HuH-7 (cell line): ENCODE measurements at regions not wholly inside any gene's neighbourhood (a gene's known extent, or its start where the extent isn't known, plus 50 kb on each side); places are given as distances from the start of the nearest gene placed in this dataset.
"Not testable (repeated sequence)": the region's sequence is repeated elsewhere in the genome, so short reads cannot be mapped to it uniquely, and the experiment has no call there.

ENCODE experiments used
- DNase-seq: peaks from one replicate; pipeline ENCODE4 v3.0.0; 2011; ENCODE audit warnings: low spot score

DNA sequence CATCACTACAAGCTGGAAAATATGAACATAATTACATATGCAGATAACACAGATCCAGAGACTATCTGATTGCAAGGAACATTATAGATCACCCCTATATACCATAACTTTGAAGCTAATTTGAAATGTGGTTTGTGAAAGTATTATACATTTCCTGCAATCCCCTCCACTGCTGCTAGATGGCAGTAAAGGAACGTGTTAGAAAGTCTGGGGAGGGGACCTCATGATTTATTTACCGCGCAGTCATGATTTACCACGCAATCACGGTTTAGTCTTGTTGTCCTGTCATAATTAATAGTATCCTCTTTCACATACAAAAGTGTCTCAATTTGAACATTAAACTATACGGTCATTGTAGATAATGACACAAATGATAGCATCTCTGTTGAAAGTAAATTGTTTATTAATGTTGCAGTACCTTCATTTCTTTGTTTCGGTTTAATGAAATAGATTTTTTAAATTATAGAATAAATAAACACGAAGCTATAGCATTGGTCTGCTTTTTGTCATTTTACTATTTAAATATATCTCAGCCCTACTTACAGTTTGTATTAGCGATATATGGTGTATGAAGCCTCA is 145.3 kb upstream of the PRSS1 start:
- peak; percentile 37 for DNase-seq

DNA sequence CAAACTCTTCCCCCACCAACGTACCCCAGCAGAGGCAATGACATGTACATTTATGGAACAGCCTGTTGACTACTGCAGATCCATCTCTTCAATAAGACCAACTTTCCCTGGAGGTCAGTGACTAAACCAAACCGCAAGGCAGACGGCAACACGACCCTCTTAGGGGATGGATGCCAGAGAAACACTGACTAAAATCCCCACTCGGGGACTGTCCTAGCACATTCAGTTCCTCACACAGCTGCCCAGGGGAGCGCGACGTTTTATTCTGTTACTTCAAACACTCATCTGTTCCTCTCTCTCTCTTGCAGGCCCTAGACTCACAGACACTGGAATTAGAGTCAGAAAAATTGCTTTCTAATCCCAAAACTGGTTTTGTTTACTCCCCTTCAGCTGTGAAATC is 146.5 kb upstream of the PRSS1 start:
- no peak for DNase-seq

DNA sequence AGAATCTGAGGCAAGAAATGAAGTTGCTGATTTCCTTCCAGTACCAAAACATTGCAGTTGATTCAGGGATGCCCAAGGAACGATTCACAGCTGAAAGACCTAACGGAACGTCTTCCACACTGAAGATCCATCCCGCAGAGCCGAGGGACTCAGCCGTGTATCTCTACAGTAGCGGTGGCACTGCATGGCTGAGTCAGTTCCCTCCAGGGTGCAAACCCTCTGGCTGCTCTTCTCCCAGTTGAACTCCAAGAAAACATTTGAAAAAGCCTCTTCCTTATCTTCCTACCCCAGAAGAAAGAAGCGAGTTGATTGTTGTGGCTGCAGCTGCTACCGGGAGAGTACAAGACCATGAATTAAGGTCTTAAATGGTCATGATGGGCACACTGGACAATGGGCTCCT is 147.1 kb upstream of the PRSS1 start:
- no peak for DNase-seq

DNA sequence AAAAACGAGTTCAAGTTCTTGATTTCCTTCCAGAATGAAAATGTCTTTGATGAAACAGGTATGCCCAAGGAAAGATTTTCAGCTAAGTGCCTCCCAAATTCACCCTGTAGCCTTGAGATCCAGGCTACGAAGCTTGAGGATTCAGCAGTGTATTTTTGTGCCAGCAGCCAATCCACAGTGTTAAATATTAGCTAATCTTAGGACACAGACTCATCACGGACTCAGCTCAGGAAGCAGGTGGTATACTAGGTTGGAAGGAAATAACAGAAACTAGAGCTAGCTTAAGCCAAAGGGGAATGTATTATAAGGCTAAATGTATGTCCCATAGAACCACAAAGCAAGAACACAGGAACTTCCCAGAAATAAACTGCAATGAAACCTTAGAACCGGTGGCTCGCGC is 151.0 kb upstream of the PRSS1 start:
- DNase-seq = no peak

DNA sequence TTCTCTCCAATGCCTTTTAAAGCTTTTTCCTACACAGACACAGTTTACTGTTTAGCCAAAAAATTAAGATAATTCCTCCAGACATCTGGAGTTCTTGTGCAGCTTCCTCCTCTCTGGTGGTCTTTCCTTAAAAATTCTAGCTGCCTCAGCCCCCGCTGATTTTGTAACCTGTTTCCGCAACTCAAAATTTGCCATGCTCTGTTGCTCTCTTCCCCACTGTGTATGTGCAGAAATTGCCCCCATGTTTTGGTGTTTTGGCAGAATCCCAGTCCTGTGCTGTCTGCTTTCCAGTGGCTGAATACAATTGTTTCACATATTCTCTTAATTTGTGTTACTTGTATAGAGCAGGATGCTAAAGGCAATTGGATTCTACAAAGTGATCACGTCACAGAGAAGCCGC is 151.7 kb upstream of the PRSS1 start:
- DNase-seq = no peak

DNA sequence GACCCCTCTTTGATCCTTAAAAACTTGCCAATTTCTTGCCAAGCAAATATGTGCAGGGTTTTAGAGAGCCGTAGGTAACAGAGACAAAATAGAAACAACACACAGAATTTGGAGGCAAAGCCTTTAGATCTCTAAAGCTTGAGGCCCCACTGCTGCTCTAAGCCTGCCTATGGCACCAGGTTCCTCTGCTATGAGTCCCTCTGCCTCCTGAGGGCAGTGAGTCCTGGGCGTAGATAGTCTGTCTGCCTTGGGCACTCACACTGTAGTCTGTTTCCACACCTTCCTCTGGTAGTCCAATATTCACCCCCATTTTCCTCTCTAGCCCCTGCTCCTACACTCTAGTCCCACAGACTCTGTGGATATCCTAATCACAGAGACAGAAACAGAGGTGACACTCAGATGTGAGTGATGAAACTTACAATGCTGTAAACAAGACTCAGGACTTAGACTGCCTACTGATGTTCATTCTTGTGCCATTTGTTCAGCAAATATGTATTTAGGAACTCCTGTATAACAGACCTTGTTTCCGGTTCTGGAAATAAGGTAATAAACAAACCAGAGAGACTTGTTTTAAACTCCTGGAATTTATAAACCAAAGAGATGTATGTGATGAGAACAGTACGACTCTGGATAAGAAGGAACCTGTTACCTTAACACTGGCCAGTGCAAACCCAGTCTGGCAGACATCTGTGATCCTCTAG is 153.3 kb upstream of the PRSS1 start:
- no peak for DNase-seq

DNA sequence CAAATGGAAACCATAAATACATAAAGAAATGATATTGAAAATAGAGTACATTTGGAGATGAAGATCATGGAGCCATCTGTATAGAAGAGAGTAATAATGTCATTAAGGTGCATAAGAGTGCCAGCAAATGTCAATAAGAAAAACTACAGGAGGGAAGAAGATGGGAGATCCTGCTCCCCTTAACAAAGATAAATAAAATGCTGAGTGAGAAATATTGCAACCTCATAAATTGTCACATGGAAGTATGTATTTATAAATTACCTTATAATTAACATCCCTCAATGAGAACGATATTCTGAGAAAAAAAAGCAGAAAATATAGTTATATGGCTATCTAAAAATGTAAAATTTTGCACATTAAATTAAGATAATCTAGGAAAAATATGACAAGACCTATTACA is 155.2 kb upstream of the PRSS1 start:
- DNase-seq = no peak

DNA sequence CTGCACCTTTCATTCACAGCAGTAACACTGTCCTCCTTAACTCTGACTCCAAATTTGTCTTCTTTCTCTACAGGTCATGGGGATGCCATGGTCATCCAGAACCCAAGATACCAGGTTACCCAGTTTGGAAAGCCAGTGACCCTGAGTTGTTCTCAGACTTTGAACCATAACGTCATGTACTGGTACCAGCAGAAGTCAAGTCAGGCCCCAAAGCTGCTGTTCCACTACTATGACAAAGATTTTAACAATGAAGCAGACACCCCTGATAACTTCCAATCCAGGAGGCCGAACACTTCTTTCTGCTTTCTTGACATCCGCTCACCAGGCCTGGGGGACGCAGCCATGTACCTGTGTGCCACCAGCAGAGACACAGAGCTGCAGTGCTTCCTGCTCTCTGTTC is 156.2 kb upstream of the PRSS1 start:
- DNase-seq = no peak

DNA sequence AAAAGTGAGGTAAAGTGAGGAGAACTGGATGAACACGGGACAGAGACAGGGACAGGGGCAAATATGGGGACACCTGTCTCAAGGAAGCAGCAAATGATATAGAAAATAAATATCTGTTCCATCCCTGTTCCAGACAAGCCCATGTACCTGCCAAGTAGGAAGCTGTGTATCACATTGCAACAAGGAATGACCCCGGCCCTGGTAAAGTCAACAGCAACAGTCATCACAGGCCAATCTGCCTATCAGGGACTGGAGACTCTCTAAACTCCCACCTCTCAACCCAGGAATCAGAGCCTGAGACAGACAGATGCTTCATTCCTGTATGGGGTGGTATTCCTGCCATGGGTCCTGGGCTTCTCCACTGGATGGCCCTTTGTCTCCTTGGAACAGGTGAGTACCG is 156.6 kb upstream of the PRSS1 start:
- no peak for DNase-seq

DNA sequence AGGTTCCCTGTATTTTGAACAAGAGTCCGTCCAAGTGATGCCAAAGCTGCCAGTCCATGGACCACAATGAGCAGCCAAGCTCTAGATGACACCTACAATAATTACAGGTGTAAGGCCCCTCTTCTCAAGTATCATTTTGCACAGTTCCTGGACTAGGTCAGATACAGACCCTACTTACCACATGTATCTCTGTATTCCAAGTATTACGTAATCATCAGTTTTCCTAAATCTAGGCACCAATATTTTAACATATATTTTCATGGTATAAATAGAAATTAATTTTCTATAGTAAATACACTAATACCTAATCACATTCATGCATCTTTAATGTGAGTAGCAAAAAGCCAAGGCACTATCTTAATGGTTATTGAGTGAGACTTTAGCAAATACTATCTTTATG is 157.0 kb upstream of the PRSS1 start:
- no peak for DNase-seq

DNA sequence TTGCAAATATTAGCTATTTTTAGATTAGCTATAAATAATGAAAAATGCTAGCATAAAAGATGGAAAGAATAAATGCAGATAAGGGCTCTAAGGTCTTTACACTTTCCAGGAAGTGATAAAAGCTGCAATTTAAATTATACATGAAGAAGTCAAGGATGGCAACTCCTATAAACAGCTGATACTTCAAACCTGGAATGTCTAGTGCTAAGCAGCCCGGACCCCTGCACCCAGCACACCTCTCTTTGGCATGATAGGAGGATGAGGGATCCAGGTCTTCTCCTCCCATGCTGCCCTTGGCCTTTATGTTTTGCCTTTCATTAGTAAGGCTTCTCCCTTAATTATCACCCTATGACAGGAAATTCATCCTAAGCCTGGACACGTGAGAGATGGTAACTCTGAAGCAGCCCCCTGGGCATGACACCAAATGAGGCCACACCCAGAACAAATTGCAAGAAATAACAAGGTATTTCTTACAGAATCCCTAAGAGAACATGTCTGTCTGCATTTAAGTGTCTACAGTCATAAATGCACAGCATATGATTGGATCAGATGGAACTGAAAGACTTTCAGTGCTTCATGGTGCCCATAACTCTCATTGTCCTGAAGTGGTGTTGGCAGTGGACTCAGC is 158.3 kb upstream of the PRSS1 start:
- DNase-seq = no peak

DNA sequence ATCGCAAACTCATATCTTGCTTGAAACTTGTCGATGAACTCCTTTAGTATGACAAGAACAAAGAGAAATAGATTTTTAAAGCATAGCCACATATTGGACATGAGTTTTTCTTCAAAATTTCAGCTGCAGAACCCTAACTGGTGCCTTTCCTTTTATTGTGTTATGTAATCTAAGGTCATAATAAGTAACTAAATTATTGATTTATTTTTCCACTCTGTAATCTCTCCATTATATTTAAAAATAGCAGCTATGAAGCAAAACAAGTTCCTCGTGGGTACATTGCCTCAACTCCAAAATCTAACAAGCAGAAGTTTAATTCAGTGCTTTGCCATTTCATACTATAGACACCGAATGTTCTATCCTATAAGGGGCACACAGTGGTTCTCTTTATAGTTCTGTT is 159.2 kb upstream of the PRSS1 start:
- no peak for DNase-seq

DNA sequence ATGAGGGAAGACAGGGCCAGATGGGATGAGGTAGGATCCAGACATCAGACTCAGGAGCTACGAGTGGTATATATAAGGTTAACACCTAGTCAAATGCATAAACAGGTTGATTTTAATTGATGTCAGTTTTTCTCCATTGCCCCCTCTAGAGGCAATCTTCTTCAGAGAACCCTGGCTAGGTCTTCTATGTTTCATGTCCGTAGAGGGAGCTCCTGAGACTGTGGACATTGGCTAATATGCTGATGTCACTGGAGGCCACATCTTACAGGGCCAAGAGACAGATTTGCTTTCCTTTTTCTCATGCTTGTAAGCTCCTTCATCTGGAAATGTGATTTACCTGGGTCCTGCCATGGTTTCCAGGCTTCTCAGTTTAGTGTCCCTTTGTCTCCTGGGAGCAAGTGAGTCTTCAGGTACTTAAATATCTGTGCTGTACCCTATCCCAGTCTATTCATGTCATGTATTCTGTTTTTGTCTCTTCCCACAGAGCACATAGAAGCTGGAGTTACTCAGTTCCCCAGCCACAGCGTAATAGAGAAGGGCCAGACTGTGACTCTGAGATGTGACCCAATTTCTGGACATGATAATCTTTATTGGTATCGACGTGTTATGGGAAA is 161.6 kb upstream of the PRSS1 start:
- peak; percentile 70 for DNase-seq

DNA sequence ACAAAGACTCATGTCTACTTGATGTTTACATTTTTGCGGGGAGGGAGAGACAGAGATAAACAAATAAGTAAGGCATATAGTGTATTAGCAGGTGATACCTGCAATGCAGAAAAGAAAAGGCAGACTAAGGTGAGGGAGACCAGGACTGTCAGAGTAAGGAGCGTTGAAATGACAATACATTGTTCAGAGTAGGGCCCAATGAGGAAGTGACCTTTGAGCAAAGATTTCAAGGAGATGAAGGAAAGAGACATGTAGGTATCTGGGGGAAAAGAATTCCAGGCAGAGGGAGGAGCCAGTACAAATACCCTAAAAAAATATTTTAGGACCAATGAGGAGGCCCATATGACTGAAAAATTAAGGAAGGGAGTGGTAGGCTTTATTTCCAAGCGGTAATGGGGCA is 162.7 kb upstream of the PRSS1 start:
- no peak for DNase-seq

DNA sequence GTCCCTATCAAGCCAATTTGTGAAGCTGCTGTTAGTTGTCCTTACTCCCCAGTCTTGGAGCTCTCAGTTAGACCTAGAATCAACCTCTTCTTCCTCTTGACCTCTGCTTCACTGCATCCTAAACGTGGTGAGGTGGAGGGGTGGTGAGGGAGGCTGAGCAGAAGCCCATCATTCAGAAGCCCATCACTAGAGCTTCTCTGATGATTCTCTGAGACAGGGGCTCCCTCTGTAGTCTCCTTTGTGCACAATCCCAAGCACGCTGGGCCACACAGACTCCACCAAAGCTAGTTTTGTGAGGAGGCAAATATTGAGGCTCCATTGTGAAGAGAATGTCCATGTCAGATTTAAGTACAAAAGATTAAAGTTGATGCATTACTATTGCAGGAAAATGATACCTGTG is 163.8 kb upstream of the PRSS1 start:
- no peak for DNase-seq

DNA sequence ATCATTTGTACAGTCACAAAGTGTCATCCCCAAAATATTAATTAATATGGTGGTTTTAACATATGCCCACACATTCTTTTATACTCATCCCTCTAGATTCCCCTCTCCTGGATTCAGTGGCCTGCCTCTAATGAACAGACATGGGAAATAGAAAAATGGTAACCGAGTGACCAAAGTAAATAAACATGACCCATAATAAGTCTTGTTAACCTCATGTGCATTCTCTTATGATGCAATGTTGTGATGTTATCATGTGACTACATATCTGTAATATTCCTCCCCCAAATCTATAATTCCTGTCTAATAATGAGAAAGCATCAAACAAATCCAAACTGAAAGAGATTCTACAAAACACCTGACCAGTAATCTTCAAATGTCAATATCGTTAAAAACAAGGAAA is 164.5 kb upstream of the PRSS1 start:
- no peak for DNase-seq

DNA sequence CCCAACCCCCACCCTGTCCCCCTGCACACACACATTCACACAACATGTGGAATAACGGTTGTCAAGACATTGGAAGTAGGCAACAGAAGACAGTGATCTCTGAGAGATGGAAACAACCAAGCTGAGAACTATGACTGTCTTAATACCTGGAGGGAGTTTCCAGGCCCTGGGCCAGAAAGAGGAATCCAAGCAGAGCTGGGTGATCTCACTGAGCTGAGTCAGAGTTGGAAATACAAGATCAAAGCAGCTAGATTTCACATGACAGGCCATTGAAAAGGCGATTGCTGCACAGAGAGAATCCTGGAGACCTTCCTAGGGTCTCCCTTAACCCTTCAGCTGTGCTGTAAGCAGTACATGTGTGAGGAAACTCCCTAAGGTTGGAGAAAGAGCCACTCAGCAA is 165.8 kb upstream of the PRSS1 start:
- DNase-seq = no peak

DNA sequence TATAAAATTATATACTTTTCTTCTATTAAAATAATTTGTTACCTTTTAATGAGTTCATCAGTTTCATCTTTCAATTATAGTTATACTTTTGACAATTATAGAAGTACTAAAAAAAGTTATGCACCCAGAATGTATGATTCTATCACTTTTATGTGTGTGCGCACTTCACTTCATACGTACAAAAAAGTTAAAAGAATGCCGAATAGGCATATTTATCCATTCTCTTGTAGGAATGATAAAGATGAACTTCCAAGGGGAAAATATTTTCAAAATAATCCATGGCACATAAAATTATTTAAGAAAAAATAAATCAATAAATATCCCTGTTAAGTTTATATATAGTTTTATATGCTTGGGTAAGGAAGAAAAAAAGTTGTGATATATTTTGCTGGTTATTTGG is 166.9 kb upstream of the PRSS1 start:
- no peak for DNase-seq

DNA sequence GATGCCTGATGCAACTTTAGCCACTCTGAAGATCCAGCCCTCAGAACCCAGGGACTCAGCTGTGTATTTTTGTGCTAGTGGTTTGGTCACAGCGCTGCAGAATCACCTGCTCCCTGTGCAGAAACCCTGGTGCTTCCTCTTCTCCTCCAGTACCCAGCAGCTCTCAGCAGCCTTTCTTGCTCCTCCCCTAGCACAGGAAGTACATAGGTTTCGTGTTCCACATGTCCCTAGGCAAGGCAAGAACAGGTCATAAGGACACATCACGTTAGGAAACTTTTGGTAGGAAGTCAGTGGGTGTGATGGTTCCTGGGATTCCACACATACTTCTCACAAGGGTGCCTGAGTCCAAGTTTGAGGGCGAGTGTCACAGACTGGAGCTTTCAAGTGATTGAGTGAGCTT is 167.9 kb upstream of the PRSS1 start:
- no peak for DNase-seq

DNA sequence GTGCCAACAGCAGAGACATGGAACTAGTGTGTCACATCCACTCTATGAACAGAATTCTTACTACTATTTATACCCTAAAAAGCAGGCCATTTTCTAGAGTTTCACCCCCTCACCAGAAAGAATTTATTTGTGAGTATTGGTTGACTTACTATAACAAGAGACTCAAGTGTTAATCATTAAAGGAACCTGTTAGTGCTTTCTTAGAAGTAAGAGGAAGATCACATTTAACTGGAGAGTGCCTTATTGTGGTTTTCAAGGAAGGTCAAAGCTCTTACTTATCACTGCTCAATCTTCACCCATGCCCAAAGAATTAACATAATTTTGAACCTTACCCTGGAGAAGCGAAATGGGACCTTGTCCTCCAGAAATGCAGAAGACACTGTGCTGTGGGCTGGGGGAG is 169.3 kb upstream of the PRSS1 start:
- DNase-seq = no peak

DNA sequence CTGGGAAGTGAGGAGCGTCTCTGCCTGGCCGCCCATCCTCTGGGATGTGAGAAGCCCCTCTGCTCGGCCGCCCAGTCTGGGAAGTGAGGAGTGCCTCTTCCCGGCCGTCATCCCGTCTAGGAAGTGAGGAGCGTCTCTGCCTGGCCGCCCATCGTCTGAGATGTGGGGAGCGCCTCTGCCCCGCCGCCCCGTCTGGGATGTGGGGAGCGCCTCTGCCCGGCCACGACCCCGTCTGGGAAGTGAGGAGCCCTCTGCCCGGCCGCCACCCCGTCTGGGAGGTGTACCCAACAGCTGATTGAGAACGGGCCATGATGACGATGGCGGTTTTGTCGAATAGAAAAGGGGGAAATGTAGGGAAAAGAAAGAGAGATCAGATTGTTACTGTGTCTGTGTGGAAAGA is 173.9 kb upstream of the PRSS1 start:
- DNase-seq = not testable (repeated sequence)

DNA sequence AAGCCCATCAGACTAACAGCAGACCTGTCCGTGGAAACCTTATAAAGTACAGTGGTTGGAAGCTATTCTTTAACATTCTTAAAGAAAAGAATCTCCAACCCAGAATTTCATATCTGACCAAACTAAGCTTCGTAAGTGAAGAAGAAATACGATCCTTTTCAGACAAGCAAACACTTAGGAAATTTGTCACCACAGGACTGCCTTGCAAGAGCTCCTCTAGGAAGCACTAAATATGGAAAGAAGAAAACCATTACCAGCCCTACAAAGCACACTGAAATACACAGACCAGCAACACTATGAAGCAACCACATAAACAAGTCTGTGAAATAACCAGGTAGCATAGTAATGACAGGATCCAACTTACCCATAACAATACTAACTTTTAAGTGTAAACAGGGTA is 177.7 kb upstream of the PRSS1 start:
- no peak for DNase-seq

DNA sequence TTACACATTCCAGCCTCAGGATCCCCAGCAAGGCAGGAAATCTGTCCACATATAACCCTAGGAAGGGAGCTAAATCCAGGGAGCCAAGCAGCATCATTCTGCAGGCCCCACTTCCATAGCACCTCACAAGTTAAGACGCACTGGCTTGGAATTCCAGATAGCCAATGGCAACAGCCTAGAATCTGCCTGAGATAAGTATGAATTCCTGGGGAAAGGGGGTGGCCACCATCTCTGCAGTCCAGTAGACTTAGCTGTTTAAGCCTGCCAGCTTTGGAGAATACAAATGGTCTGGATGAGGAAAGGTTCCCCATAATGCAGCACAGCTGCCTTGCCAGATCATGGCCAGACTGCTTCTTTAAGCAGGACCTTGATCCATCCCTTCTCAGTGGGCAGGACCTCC is 179.4 kb upstream of the PRSS1 start:
- DNase-seq = no peak
